ENCODE measurements at regions not wholly inside any gene's neighbourhood (a gene's known extent, or its start where the extent isn't known, plus 50 kb on each side); places are given as distances from the start of the nearest gene placed in this dataset.

DNA sequence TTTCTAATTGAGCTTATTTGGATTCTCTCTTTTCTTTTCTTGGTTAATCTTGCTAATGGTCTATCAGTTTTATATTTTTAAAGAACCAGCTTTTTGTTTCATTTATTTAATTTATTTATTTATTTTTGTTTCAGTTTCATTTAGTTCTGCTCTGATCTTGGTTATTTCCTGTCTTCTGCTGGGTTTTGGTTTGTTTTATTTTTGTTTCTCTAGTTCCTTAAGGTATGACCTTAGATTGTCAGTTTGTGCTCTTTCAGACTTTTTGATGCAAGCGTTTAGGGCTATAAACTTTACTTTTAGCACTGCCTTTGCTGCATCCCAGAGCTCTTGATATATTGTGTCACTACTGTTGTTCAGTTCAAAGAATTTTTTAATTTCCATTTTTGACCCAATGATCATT is 149.7 kb upstream of the SLC25A13 start (continued):
- TF ChIP-seq AFF4 (CRISPR knock-in tag; IDR thresholded peaks at IDR 0.05; ENCODE audit: borderline replicate concordance) (no peak), ATF6 (CRISPR knock-in tag; IDR thresholded peaks at IDR 0.05) (no peak), CREM (CRISPR knock-in tag; IDR thresholded peaks at IDR 0.05) (no peak), NFE2L1 (CRISPR knock-in tag; IDR thresholded peaks at IDR 0.05) (no peak)
- TF ChIP-seq, protein P1, sequence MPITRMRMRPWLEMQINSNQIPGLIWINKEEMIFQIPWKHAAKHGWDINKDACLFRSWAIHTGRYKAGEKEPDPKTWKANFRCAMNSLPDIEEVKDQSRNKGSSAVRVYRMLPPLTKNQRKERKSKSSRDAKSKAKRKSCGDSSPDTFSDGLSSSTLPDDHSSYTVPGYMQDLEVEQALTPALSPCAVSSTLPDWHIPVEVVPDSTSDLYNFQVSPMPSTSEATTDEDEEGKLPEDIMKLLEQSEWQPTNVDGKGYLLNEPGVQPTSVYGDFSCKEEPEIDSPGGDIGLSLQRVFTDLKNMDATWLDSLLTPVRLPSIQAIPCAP (CRISPR knock-in tag; IDR thresholded peaks at IDR 0.05) = no peak

GRCh38 chr7:96452146-96452545 is 130.2 kb upstream of the SLC25A13 start:
- H3K4me3 Mint-ChIP-seq = no peak overlapping the region
- ChIA-PET CTCF (interaction anchor here (0.9 kb wide), 1 partner anchor 375 kb away, joined by 3 read pairs; no protein-coding TSS in a partner anchor), POLR2A (interaction anchor here (0.7 kb wide), 1 partner anchor 112 kb away, joined by 3 read pairs; no protein-coding TSS in a partner anchor)
- peaks cover 11% of the 10 kb centered on the region for H3K4me1 Mint-ChIP-seq
- H3K27me3 Mint-ChIP-seq (ENCODE audit: low read depth) = no peaks in the 10 kb centered on the region
- no peak overlapping the region for H3K27ac Mint-ChIP-seq
- ATAC-seq (no peak), DNase-seq (ENCODE audit: low spot score) (no peak)
- H3K36me3 Mint-ChIP-seq = no peaks in the 10 kb centered on the region
- TF ChIP-seq ZNF232 (CRISPR knock-in tag; IDR thresholded peaks at IDR 0.05) = no peak
- TF ChIP-seq TEAD4 (CRISPR knock-in tag; IDR thresholded peaks at IDR 0.05) = no peak
- no peak for TF ChIP-seq ATF2 (CRISPR knock-in tag; IDR thresholded peaks at IDR 0.05; ENCODE audit: borderline replicate concordance, low read depth)
- TF ChIP-seq, protein P2, sequence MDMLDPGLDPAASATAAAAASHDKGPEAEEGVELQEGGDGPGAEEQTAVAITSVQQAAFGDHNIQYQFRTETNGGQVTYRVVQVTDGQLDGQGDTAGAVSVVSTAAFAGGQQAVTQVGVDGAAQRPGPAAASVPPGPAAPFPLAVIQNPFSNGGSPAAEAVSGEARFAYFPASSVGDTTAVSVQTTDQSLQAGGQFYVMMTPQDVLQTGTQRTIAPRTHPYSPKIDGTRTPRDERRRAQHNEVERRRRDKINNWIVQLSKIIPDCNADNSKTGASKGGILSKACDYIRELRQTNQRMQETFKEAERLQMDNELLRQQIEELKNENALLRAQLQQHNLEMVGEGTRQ (CRISPR knock-in tag; IDR thresholded peaks at IDR 0.05) = no peak
- no peak for TF ChIP-seq ESRRA (CRISPR knock-in tag; IDR thresholded peaks at IDR 0.05; ENCODE audit: borderline replicate concordance)
- no peaks in the 10 kb centered on the region for H3K9me3 Mint-ChIP-seq

DNA sequence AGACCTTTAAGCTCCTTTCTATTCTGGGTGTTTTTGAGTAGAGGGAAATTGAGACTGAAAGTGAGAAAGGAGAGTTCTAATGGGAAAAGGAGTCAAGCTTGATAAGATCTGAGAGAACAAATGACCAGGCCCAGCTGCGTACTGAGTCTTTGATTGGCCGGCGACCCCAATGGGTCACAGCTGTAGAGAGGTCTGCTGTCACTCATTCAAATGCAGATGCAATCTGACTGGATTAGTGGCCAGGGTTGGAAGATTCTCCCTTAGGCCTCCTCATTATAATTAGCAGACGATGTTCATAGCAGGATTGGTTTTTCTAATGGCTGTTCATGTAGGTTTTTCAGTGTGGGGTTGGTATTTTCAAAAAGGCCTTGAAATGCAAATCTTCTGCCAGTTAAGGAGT is 127.2 kb upstream of the SLC25A13 start:
- peaks cover 11% of the 10 kb centered on the region for H3K4me1 Mint-ChIP-seq
- no peak for DNase-seq (ENCODE audit: low spot score)
- H3K27ac Mint-ChIP-seq = no peak overlapping the region
- no peaks in the 10 kb centered on the region for H3K9me3 Mint-ChIP-seq
- POLR2A ChIA-PET = no interaction called here
- no peaks in the 10 kb centered on the region for H3K36me3 Mint-ChIP-seq
- ATAC-seq = peak; percentile 80
- CTCF ChIA-PET = no interaction called here
- H3K4me3 Mint-ChIP-seq = no peak overlapping the region
- TF ChIP-seq CTCF (IDR thresholded peaks at IDR 0.05) = no peak
- H3K27me3 Mint-ChIP-seq (ENCODE audit: low read depth) = no peaks in the 10 kb centered on the region
